Suprapubic skin (tissue), 3 donors: ENCODE measurements at regions not wholly inside any gene's neighbourhood (a gene's known extent, or its start where the extent isn't known, plus 50 kb on each side); places are given as distances from the start of the nearest gene placed in this dataset.

Experiments used
- CTCF ChIP-seq, 2 donors: fragments of 200-600 bp in 1 of 2; fragments of 450-650 bp in 1 of 2; sonication (generic) in 1 of 2; IDR thresholded peaks; one replicate each; pipeline ENCODE4 v1.5.1; 2016 to 2019; ENCODE audit warnings: antibody characterized with exemption in 2 of 2, mild to moderate bottlenecking in 1 of 2, moderate library complexity in 1 of 2
- POLR2A ChIP-seq, 2 donors: fragments of 450-650 bp; IDR thresholded peaks; one replicate each; pipeline ENCODE4 v1.6.1; 2017; ENCODE audit warnings: antibody characterized with exemption in 2 of 2, mild to moderate bottlenecking in 2 of 2, moderate library complexity in 2 of 2

GRCh38 chr11:94705419-94705818 is 62.7 kb upstream of the AMOTL1 start:
- TF ChIP-seq CTCF (IDR thresholded peaks at IDR 0.05), result no peak
- no peak for TF ChIP-seq POLR2A (IDR thresholded peaks at IDR 0.05)
